Keratinocyte (primary cell): ENCODE measurements at regions not wholly inside any gene's neighbourhood (a gene's known extent, or its start where the extent isn't known, plus 50 kb on each side); places are given as distances from the start of the nearest gene placed in this dataset.

ENCODE experiments used
- CTCF ChIP-seq, 3 experiments: IDR thresholded peaks in 1 of 3; conservative IDR thresholded peaks in 1 of 3; optimal IDR thresholded peaks in 1 of 3; 2 replicates in 2 of 3; 3 replicates in 1 of 3; pipeline versions ENCODE3 to v1.5.1; 2011; ENCODE audit warnings: low read length in 3 of 3, mild to moderate bottlenecking in 3 of 3, moderate library complexity in 2 of 3, control low read depth in 1 of 3, inconsistent platforms in 1 of 3; ENCODE audit not compliant: insufficient read depth in 2 of 3; ENCODE audit errors: extremely low read depth in 1 of 3
- EZH2 ChIP-seq: IDR thresholded peaks from one replicate; pipeline ENCODE4 v1.6.1; 2012; ENCODE audit warnings: inconsistent platforms, mild to moderate bottlenecking, low read length, moderate library complexity

GRCh38 chr3:67142432-67142831 lies 144.3 kb downstream of the KBTBD8 start:
- TF ChIP-seq CTCF (optimal IDR thresholded peaks at IDR 0.05 in 1 of 3, IDR thresholded peaks at IDR 0.05 in 1 of 3, conservative IDR thresholded peaks at IDR 0.05 in 1 of 3; ENCODE audit: extremely low read depth in 1 of 3, insufficient read depth in 2 of 3, low read length in 3 of 3) (no peak), EZH2 (no peak)
